DOHH2 (cell line): ENCODE measurements at regions not wholly inside any gene's neighbourhood (a gene's known extent, or its start where the extent isn't known, plus 50 kb on each side); places are given as distances from the start of the nearest gene placed in this dataset.

Source experiments
- H3F3A ChIP-seq: fragments of 200-600 bp; sonication (generic), shearing (Covaris generic); 2 replicates; pipeline ENCODE4 v1.6.0; 2016; ENCODE audit warnings: antibody characterized with exemption, mild to moderate bottlenecking; ENCODE audit not compliant: control insufficient read depth, insufficient read depth
- H3K27ac ChIP-seq: fragments of 200-600 bp; sonication (generic); 2 replicates; pipeline ENCODE4 v1.5.1; 2014; ENCODE audit warnings: low read depth, mild to moderate bottlenecking, low read length, moderate library complexity
- H3K27me3 ChIP-seq: fragments of 200-600 bp; sonication (generic); 2 replicates; pipeline ENCODE4 v1.6.1; 2014; ENCODE audit warnings: mild to moderate bottlenecking, low read length, mixed read lengths; ENCODE audit not compliant: control insufficient read depth
- H3K36me3 ChIP-seq: fragments of 200-600 bp; sonication (generic); 2 replicates; pipeline ENCODE4 v1.6.1; 2014; ENCODE audit warnings: mild to moderate bottlenecking, low read length, moderate library complexity, mixed read lengths; ENCODE audit not compliant: control insufficient read depth
- H3K4me1 ChIP-seq: fragments of 200-600 bp; sonication (generic); 2 replicates; pipeline ENCODE4 v1.6.1; 2014; ENCODE audit warnings: mild to moderate bottlenecking, low read length, mixed read lengths; ENCODE audit not compliant: control insufficient read depth
- H3K4me2 ChIP-seq: fragments of 200-600 bp; sonication (generic); 2 replicates; pipeline ENCODE4 v1.6.0; 2014; ENCODE audit warnings: mild to moderate bottlenecking, low read length, moderate library complexity
- H3K4me3 ChIP-seq: fragments of 200-600 bp; sonication (generic); 2 replicates; pipeline ENCODE4 v1.5.1; 2014; ENCODE audit warnings: mild to moderate bottlenecking, low read length, mixed read lengths
- H3K79me2 ChIP-seq: fragments of 200-600 bp; sonication (generic); 2 replicates; pipeline ENCODE4 v1.6.1; 2014; ENCODE audit warnings: mild to moderate bottlenecking, low read length, mixed read lengths; ENCODE audit not compliant: control insufficient read depth
- H3K9me2 ChIP-seq: fragments of 200-600 bp; sonication (generic); replicated peaks from 2 replicates; pipeline ENCODE4 v1.6.1; 2014; ENCODE audit warnings: mild to moderate bottlenecking, low read length, mixed read lengths; ENCODE audit not compliant: control insufficient read depth
- H3K9me3 ChIP-seq: fragments of 200-600 bp; sonication (generic); 2 replicates; pipeline ENCODE4 v1.6.1; 2014; ENCODE audit warnings: antibody characterized with exemption, low read length, mixed read lengths; ENCODE audit not compliant: control insufficient read depth, insufficient read depth
- H4K20me1 ChIP-seq: fragments of 200-600 bp; sonication (generic); 2 replicates; pipeline ENCODE4 v1.6.0; 2014; ENCODE audit warnings: low read depth, mild to moderate bottlenecking, antibody characterized with exemption, low read length, moderate library complexity; ENCODE audit not compliant: control insufficient read depth, insufficient read depth
- CTCF ChIP-seq: fragments of 200-600 bp; sonication (generic); IDR thresholded peaks from one replicate; pipeline ENCODE4 v1.5.1; 2014; ENCODE audit warnings: antibody characterized with exemption, mild to moderate bottlenecking, low read depth, low read length; ENCODE audit not compliant: poor library complexity, severe bottlenecking
- EZH2phosphoT487 ChIP-seq: fragments of 200-600 bp; sonication (generic); IDR thresholded peaks from 2 replicates; pipeline ENCODE4 v1.6.1; 2017; ENCODE audit warnings: borderline replicate concordance, mild to moderate bottlenecking, antibody characterized with exemption, low read length, moderate library complexity, mixed read lengths

GRCh38 chr20:50252701-50253100, 62.1 kb downstream of the CEBPB start:
- TF ChIP-seq EZH2phosphoT487 = no peak
- TF ChIP-seq CTCF = no peak
- H3K4me1 ChIP-seq = no peaks in the 10 kb centered on the region

GRCh38 chr20:50253101-50253500, 62.5 kb downstream of the CEBPB start:
- Histone ChIP-seq H3K36me3 (no peaks in the 10 kb centered on the region), H3K9me3 (no peaks in the 10 kb centered on the region), H3K4me1 (no peaks in the 10 kb centered on the region), H3K4me3 (no peak overlapping the region), H4K20me1 (no peaks in the 10 kb centered on the region), H3K9me2 (no peaks in the 10 kb centered on the region), H3K4me2 (no peak overlapping the region), H3K79me2 (no peaks in the 10 kb centered on the region), H3K27me3 (no peaks in the 10 kb centered on the region), H3F3A (no peaks in the 10 kb centered on the region), H3K27ac (no peak overlapping the region)
- TF ChIP-seq EZH2phosphoT487 = no peak
- TF ChIP-seq CTCF = no peak

More at GRCh38 chr20:50252701-50253100, 62.1 kb downstream of the CEBPB start:
- H3K9me3 ChIP-seq = no peaks in the 10 kb centered on the region
- no peaks in the 10 kb centered on the region for H3K9me2 ChIP-seq
- no peaks in the 10 kb centered on the region for H3K36me3 ChIP-seq
- H3K4me3 ChIP-seq = no peak overlapping the region
- no peaks in the 10 kb centered on the region for H3K27me3 ChIP-seq
- no peaks in the 10 kb centered on the region for H3F3A ChIP-seq
- no peaks in the 10 kb centered on the region for H3K79me2 ChIP-seq
- H4K20me1 ChIP-seq = no peaks in the 10 kb centered on the region
- no peak overlapping the region for H3K27ac ChIP-seq
- no peak overlapping the region for H3K4me2 ChIP-seq

GRCh38 chr20:50254466-50255079, 63.9 kb downstream of the CEBPB start:
- no peaks in the 10 kb centered on the region for H3K4me1 ChIP-seq
- no peaks in the 10 kb centered on the region for H4K20me1 ChIP-seq
- H3K9me3 ChIP-seq = no peaks in the 10 kb centered on the region
- no peaks in the 10 kb centered on the region for H3K9me2 ChIP-seq
- H3K79me2 ChIP-seq = no peaks in the 10 kb centered on the region
- H3K4me2 ChIP-seq = no peak overlapping the region
- TF ChIP-seq CTCF (no peak), EZH2phosphoT487 (no peak)
- H3K27me3 ChIP-seq = no peaks in the 10 kb centered on the region
- no peaks in the 10 kb centered on the region for H3K36me3 ChIP-seq
- H3F3A ChIP-seq = no peaks in the 10 kb centered on the region
- no peak overlapping the region for H3K4me3 ChIP-seq
- H3K27ac ChIP-seq = no peak overlapping the region
